Fibroblast of peridontal ligament (primary cell): ENCODE measurements at regions not wholly inside any gene's neighbourhood (a gene's known extent, or its start where the extent isn't known, plus 50 kb on each side); places are given as distances from the start of the nearest gene placed in this dataset.
A peak's percentile ranks its signal among the peaks of the same experiment; 100 is the strongest.
"Not testable (repeated sequence)": the region's sequence is repeated elsewhere in the genome, so short reads cannot be mapped to it uniquely, and the experiment has no call there.

ENCODE experiments used
- DNase-seq: peaks from one replicate; pipeline ENCODE4 v3.0.0-alpha.2; 2010; ENCODE audit errors: extremely low read depth

DNA sequence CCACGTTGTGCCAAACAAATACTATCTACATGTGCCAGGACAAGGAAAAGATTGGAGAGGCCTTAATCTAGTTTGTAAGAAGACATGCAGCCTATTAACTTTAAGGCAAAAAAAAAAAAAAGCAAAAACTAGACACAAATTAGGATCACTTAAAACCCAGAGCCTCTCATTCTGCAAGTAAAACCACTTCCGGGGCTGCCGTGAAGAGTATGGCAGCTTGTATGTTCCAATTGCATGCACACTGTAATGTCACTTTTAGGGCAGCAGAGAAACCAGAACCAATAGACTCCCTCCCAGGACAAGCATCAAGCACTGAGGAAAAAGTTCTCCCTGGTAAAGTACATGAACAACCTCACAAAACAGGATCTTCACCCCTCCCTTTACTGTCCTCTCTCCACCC, 70.6 kb downstream of the RSL24D1 start:
- DNase-seq, result no peak

GRCh38 chr15:55124616-55125015, 72.1 kb downstream of the RSL24D1 start:
- no peak for DNase-seq

DNA sequence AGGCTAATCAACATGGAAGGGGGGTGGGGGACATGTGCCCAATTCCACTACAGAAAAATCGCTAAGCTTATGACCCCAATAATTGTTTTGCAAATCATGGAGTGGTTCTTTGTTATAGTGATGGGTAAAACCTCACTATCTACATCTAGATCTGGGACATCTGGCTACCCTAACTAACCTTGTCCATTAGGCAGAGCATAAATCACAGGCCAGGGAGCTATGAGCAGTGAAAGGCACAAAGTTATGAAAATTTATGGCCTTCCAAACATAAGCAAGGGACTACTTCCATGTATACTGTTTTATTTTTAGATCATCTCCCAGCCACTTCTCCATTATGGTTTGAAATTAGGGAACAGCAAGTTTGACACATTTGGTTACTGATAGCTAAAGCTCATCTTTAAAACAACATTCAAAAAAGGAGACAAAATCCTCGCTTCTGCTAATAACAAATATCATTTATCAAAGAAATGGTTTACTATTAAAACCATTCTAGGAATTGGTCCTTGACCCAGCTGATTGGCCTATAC, 78.3 kb downstream of the RSL24D1 start:
- no peak for DNase-seq

DNA sequence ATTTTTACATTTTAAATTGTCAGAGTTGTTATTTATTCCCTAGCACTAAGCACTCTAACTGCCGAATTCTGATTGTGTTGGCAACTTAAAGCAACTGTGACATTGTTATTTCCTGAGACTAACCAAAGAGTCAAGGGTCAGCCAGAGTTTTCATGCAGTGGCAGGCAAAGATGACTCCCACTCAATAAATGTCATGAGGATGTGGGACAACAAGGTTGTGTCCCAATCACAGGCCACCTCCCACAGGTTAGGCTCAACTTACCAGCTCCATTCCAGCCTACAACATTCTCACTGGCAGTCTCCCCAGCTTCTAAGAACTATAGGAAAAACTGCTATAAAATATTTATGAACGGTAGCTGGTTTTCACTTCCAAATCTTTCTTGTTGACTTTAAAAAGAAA, 80.1 kb downstream of the RSL24D1 start:
- DNase-seq, result no peak

DNA sequence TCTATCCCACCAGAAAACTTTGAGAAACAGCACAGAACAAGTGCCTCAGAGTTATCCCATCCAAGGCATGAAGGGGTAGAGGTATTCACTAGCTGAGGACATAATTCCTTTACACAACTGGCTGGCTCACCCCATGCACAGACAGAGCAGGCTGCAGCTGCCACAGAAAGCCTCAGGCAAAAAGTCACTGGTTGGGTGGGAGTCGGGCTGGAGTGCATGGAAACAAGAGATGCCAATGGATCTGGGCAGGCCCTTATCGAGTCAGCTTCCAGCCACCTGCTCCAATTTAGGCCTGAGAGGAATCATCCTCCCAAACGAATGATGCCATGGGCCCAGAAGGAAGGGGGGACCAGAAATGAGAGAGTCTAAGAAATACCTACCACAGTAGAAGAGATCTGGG, 83.0 kb downstream of the RSL24D1 start:
- no peak for DNase-seq

DNA sequence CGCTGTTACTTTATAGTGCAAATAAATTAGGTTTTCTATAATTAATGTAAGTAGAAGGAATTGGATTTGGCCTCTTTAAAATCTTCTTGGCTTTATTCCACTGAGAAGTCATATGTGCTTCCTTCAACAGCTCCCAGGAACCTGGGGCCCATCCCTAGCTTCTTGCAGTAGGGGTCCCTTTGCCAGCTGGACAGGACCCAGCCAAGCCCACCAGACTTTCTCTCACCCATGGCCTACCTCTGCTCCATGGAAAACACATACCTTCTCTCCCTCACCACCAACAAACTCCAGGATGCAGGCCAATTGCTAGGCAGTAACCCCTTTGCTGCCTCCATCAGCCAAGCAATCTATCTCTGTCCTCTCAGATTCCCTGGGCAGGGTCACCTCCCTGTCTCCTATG, 84.0 kb downstream of the RSL24D1 start:
- DNase-seq, result no peak

DNA sequence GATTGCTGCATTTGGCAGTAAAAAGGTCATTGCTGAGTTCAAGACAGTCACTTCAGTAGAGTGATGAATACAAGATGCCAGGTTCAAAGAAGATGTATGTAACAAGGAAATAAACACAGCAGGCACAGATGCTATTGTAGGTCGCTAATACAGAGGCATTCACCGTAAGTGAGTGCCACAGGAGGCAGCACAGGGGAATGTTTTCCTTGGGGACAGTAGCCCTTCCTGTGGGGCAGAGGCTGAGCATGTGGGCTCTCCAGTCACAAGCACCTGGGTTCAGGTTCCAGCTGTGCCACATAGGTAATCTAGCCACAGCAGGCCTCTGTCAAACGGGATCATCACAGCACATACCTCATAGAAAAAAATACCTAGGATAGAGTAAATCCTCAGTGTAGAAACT, 86.3 kb downstream of the RSL24D1 start:
- DNase-seq, result no peak

GRCh38 chr15:55108858-55109518, 87.8 kb downstream of the RSL24D1 start:
- DNase-seq, result peak; percentile 44

- DNase-seq, result no peak
Observed at GRCh38 chr15:55108448-55108847, 88.3 kb downstream of the RSL24D1 start.

- no peak for DNase-seq
Observed at GRCh38 chr15:55106155-55106554, 90.6 kb downstream of the RSL24D1 start.

GRCh38 chr15:55094136-55094535, 102.6 kb downstream of the RSL24D1 start:
- no peak for DNase-seq

DNA sequence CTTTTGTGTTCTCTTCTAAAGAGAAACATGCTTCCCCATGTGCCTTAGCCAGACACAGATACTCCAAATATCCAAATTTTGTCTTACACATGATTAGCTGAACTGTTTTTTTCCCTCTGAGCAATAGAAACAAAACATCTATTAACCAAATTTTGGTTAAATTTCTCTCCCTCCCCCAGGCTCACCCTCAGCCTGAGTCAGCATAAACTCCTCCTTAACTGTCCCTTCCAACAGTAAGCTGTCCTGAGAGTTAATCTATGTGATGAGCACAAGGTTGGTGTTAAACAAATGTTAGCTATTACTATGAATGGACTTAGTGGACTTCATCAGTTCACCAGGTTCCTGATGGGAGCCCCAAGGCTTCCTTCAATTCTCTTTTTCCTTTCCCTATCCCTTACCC, 108.5 kb downstream of the RSL24D1 start:
- no peak for DNase-seq

DNA sequence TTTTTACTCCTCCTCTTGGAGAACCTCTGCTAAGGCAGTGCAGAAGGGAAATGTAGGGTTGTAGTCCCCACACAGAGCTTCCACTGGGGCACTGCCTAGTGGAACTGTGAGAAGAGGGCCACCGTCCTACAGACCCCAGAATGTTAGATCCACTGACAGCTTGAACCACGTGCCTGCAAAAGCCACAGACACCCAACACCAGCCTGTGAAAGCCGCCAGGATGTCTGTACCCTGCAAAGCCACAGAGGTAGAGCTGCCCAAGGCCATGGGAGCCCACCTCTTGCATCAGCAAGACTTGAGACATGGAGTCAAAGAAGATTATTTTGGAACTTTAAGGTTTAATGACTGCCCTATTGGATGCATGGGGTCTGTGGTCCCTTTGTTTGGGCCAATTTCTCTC, 112.1 kb downstream of the RSL24D1 start:
- no peak for DNase-seq

- DNase-seq, result no peak
Observed at GRCh38 chr15:55084216-55084615, 112.5 kb downstream of the RSL24D1 start.

DNA sequence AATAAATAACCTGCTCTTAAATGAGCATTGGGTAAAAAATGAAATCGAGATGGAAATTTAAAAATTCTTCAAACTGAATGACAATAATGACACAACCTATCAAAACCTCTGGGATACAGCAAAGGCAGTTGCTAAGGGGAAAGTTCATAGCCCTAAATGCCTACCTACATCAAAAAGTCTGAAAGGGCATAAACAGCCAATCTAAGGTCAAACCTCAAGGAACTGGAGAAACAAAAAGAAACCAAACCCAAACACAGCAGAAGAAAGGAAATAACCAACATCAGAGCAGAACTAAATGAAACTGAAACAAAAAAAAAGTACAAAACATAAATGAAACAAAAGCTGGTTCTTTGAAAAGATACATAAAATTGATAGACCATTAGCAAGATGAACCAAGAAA, 119.7 kb downstream of the RSL24D1 start:
- DNase-seq, result not testable (repeated sequence)

- DNase-seq, result no peak
Observed at GRCh38 chr15:55074431-55074830, 122.3 kb downstream of the RSL24D1 start.

- not testable (repeated sequence) for DNase-seq
Observed at GRCh38 chr15:55063970-55064369, 132.8 kb downstream of the RSL24D1 start.

DNA sequence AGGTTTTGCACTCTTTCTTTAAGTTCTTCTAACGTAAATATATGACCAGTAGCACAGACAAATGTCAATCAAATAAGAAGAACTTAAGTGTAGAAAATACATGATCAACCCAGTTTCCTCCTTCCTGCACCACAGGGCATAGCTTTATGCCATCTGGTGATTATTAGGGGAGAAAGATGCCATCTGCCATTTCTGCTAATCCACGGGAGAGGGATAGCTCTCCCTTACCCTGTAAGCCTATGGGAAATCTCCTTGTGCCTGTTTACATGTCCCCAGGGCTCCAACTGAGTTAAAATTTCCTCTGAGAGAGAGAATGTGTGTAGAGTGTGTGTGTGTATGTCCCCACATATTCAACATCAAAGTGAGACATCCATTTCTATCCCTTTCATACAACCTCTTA, 135.9 kb downstream of the RSL24D1 start:
- no peak for DNase-seq

- DNase-seq, result no peak
Observed at GRCh38 chr15:55056500-55056899, 140.2 kb downstream of the RSL24D1 start.

DNA sequence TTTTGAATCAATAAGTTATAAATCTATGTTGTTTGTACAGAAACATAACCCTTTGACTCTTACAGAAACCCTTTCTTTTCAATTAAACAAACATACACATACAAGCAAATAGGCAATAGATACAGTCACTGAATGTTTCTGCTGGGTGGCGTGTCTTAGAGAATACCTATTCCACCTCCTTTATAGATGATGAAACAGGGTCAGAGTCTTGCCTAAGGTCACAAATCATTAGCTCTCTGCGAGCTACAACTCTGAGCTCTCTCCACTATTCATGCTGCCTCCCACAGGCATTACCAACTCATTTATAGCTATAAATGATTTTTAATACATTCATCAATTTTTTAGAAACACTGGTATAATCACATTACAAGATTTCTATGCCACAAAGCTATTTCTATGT, 152.6 kb downstream of the RSL24D1 start:
- no peak for DNase-seq

- no peak for DNase-seq
Observed at GRCh38 chr15:55037071-55037470, 159.7 kb downstream of the RSL24D1 start.

- DNase-seq, result no peak
Observed at GRCh38 chr15:55035749-55036148, 161.0 kb downstream of the RSL24D1 start.

- no peak for DNase-seq
Observed at GRCh38 chr15:55033574-55033973, 163.2 kb downstream of the RSL24D1 start.

DNA sequence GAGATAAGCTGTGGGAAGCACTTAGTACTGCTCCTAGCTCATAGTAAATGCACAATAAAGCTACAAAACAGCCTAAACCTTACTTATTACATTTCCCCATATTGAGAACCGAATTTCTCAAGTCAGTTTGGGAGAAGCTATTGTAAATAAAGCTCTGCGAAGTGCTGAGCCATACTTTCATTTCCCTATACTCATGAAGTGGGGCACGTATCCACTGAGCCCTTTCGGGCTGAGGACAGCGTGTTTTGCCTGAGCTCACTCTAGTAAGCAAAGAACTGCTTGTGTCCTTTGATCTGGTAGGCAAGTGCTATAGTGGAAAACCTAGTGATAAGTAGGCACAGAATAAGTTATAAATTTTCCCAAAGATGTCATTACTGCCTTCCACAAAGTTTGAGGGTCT, 165.0 kb downstream of the RSL24D1 start:
- no peak for DNase-seq
